ENCODE measurements at regions not wholly inside any gene's neighbourhood (a gene's known extent, or its start where the extent isn't known, plus 50 kb on each side); places are given as distances from the start of the nearest gene placed in this dataset.
A peak's percentile ranks its signal among the peaks of the same experiment; 100 is the strongest.

DNA sequence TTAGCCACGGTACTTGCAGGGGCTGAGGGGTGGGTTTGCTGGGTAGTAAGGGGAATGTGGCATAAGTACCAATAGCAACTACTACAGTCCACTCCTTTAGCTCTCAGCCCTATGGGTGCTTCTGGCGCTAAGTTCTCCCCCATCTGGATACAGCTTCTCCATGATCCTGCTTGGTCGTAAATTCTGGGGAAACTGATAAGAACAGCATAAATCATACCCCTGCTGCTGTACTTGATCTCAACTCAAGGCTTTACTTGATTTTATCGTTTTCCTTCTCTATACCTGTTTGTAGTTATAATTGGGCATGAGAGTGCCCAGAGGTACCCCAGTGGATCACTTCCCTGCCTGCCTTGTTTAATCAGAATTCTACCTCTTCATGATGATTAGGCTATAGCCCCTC is 331.4 kb downstream of the PMP22 start:
- H3K27me3 ChIP-seq (ENCODE audit: control insufficient read depth, insufficient read depth, low read length, poor library complexity, severe bottlenecking) = no peaks in the 10 kb centered on the region
- Mint-ChIP-seq H3K4me3 (no peak overlapping the region), H3K36me3 (ENCODE audit: low read depth) (no peaks in the 10 kb centered on the region), H3K9me3 (no peaks in the 10 kb centered on the region), H3K4me1 (peaks cover 18% of the 10 kb centered on the region), H3K27ac (no peak overlapping the region), H3K27me3 (ENCODE audit: insufficient read depth) (no peaks in the 10 kb centered on the region)
- DNase-seq = no peak
- WGBS, 2 experiments (ENCODE audit: insufficient coverage in 1 of 2, insufficient read length in 1 of 2) = 96 to 100% methylated on average over 2 to 4 of the region's 4 CpGs
- no peak overlapping the region for H3K9ac ChIP-seq (ENCODE audit: extremely low read depth, low read length, poor library complexity, severe bottlenecking)
- H3K9me3 ChIP-seq (ENCODE audit: control insufficient read depth, low read length) = no peaks in the 10 kb centered on the region
- H3K27ac ChIP-seq (ENCODE audit: low read depth, low read length) = no peak overlapping the region
- TF ChIP-seq, protein P1, sequence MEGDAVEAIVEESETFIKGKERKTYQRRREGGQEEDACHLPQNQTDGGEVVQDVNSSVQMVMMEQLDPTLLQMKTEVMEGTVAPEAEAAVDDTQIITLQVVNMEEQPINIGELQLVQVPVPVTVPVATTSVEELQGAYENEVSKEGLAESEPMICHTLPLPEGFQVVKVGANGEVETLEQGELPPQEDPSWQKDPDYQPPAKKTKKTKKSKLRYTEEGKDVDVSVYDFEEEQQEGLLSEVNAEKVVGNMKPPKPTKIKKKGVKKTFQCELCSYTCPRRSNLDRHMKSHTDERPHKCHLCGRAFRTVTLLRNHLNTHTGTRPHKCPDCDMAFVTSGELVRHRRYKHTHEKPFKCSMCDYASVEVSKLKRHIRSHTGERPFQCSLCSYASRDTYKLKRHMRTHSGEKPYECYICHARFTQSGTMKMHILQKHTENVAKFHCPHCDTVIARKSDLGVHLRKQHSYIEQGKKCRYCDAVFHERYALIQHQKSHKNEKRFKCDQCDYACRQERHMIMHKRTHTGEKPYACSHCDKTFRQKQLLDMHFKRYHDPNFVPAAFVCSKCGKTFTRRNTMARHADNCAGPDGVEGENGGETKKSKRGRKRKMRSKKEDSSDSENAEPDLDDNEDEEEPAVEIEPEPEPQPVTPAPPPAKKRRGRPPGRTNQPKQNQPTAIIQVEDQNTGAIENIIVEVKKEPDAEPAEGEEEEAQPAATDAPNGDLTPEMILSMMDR (conservative IDR thresholded peaks at IDR 0.05) = no peak
- H3K36me3 ChIP-seq (ENCODE audit: control insufficient read depth, insufficient read depth, low read length) = no peaks in the 10 kb centered on the region
- no peaks in the 10 kb centered on the region for H3K4me1 ChIP-seq (ENCODE audit: control insufficient read depth, insufficient read depth, low read length)
- no peak overlapping the region for H3K4me3 ChIP-seq (ENCODE audit: low read length)

DNA sequence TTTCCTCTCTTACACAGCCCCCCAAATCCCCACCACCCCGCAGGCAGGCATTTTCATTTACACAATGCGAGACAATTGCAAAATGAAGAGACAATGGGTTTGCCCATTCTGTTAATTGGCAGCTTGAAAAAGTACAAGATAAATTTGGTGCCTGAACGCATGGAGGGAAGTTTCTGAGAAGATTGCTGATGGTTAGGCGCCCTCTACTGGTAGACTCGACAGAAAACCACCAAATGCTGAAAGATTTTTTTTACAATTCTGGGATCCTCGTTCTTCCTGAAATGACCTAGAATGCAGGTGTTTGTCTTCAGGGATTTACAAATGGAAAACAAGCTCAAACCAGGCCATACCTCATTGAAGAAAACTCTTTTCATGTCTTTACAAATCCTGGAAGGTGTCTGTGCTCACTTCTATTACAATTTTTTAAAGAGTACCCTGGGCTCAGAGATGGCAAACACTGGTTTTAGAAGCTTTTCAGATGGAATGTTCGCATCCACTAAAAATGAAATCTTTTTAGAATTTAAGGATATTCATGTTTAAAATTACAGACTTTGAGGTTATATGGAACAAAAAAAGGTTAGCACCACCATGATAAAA is 338.5 kb downstream of the PMP22 start:
- DNase-seq = peak; percentile 83
- H3K27me3 Mint-ChIP-seq (ENCODE audit: insufficient read depth) = no peaks in the 10 kb centered on the region
- Histone ChIP-seq H3K36me3 (ENCODE audit: control insufficient read depth, insufficient read depth, low read length) (no peaks in the 10 kb centered on the region), H3K27ac (ENCODE audit: low read depth, low read length) (no peak overlapping the region), H3K4me1 (ENCODE audit: control insufficient read depth, insufficient read depth, low read length) (no peaks in the 10 kb centered on the region), H3K9me3 (ENCODE audit: control insufficient read depth, low read length) (peaks cover 17% of the 10 kb centered on the region), H3K27me3 (ENCODE audit: control insufficient read depth, insufficient read depth, low read length, poor library complexity, severe bottlenecking) (no peaks in the 10 kb centered on the region), H3K4me3 (ENCODE audit: low read length) (no peak overlapping the region), H3K9ac (ENCODE audit: extremely low read depth, low read length, poor library complexity, severe bottlenecking) (no peak overlapping the region)
- peaks cover 14% of the 10 kb centered on the region for H3K4me1 Mint-ChIP-seq
- TF ChIP-seq, protein P1 (conservative IDR thresholded peaks at IDR 0.05) = peak; percentile 91
- no peak overlapping the region for H3K27ac Mint-ChIP-seq
- no peaks in the 10 kb centered on the region for H3K36me3 Mint-ChIP-seq (ENCODE audit: low read depth)
- H3K9me3 Mint-ChIP-seq = peaks cover 12% of the 10 kb centered on the region
- whole genome bisulfite sequencing, 2 experiments (ENCODE audit: insufficient coverage in 1 of 2, insufficient read length in 1 of 2) = 10 to 21% methylated on average over 4 to 7 of the region's 7 CpGs
- H3K4me3 Mint-ChIP-seq = no peak overlapping the region

DNA sequence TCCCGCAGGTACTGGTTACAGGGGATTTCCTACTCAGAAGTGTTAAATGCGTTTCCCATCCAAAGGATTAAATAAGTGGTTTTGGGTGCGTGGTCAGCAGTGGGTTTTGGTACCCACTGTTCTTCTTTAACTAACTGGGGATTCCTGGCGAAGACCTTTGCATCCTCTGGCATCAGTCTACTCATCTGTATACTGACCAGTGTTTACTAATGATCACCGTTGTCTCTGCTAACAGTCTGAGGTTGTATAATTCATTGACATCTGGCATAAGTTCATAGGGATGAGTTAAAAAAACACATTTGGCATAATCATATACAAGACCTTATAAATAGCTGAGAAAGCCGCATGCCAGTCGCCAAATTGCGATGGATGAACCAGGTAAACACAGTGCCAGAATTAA is 339.1 kb downstream of the PMP22 start:
- H3K4me3 ChIP-seq (ENCODE audit: low read length) = no peak overlapping the region
- WGBS, 2 experiments (ENCODE audit: insufficient coverage in 1 of 2, insufficient read length in 1 of 2) = 88 to 96% methylated on average over 4 to 8 of the region's 8 CpGs
- H3K4me3 Mint-ChIP-seq = no peak overlapping the region

More for the DNA sequence above, 339.1 kb downstream of the PMP22 start:
- Mint-ChIP-seq H3K27ac (no peak overlapping the region), H3K27me3 (ENCODE audit: insufficient read depth) (no peaks in the 10 kb centered on the region), H3K36me3 (ENCODE audit: low read depth) (no peaks in the 10 kb centered on the region), H3K9me3 (peaks cover 12% of the 10 kb centered on the region), H3K4me1 (peaks cover 13% of the 10 kb centered on the region)
- H3K9me3 ChIP-seq (ENCODE audit: control insufficient read depth, low read length) = peaks cover 17% of the 10 kb centered on the region
- no peaks in the 10 kb centered on the region for H3K36me3 ChIP-seq (ENCODE audit: control insufficient read depth, insufficient read depth, low read length)
- no peak overlapping the region for H3K9ac ChIP-seq (ENCODE audit: extremely low read depth, low read length, poor library complexity, severe bottlenecking)
- TF ChIP-seq, protein P1 (conservative IDR thresholded peaks at IDR 0.05) = no peak
- H3K27me3 ChIP-seq (ENCODE audit: control insufficient read depth, insufficient read depth, low read length, poor library complexity, severe bottlenecking) = no peaks in the 10 kb centered on the region
- H3K4me1 ChIP-seq (ENCODE audit: control insufficient read depth, insufficient read depth, low read length) = no peaks in the 10 kb centered on the region
- H3K27ac ChIP-seq (ENCODE audit: low read depth, low read length) = no peak overlapping the region
- no peak for DNase-seq
